ENCODE measurements at regions not wholly inside any gene's neighbourhood (a gene's known extent, or its start where the extent isn't known, plus 50 kb on each side); places are given as distances from the start of the nearest gene placed in this dataset.

- no peaks in the 10 kb centered on the region for H3K27me3 ChIP-seq
These were observed 264.3 kb downstream of the RPS24 start for GRCh38 chr10:78297997-78298396.

DNA sequence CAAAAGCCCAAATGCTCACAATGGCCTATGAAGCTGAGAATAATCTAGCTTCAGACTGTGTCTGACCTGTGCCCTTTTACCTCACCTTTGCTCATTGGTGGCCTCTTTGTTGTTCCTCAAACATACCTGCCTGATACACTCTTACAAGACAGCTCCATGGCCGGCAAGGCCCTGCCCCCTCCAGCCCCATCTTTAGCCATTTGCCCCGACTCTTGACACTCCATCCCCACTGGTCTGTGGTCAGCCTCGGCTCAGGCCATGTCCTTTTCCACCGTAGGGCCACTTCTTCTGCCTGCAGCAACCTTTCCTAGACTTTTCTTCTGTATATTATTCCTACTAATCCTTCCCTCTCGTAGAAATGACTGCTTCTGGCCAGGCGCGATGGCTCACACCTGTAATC is 265.2 kb downstream of the RPS24 start:
- Histone ChIP-seq H3K36me3 (no peaks in the 10 kb centered on the region), H3K27ac (no peak overlapping the region), H3K4me3 (no peak overlapping the region), H3K9me3 (no peaks in the 10 kb centered on the region), H3K4me1 (peaks cover 18 to 33% of the 10 kb centered on the region in 2 donors), H3K27me3 (no peaks in the 10 kb centered on the region)
- ATAC-seq (no peak), DNase-seq (no peak)
- TF ChIP-seq POLR2A (IDR thresholded peaks at IDR 0.05) (no peak), CTCF (IDR thresholded peaks at IDR 0.05 in 4 of 5, conservative IDR thresholded peaks at IDR 0.05 in 1 of 5) (no peak)
- intact Hi-C loops (cut with DNase I; ENCODE audit: low total_unique reads) = no loop called here
- in situ Hi-C loops (cut with MboI; ENCODE audit: low sequenced_read_pairs in 4 of 4) = no loop called here

More at GRCh38 chr10:78297997-78298396, 264.3 kb downstream of the RPS24 start:
- Histone ChIP-seq H3K27ac (no peak overlapping the region), H3K4me3 (no peak overlapping the region), H3K9me3 (no peaks in the 10 kb centered on the region), H3K4me1 (peaks cover 26 to 37% of the 10 kb centered on the region in 2 donors), H3K36me3 (no peaks in the 10 kb centered on the region)
- no peak for TF ChIP-seq POLR2A (IDR thresholded peaks at IDR 0.05)
- no peak for TF ChIP-seq CTCF (IDR thresholded peaks at IDR 0.05 in 4 of 5, conservative IDR thresholded peaks at IDR 0.05 in 1 of 5)
- DNase-seq (no peak), ATAC-seq (no peak)
- intact Hi-C loops (cut with DNase I; ENCODE audit: low total_unique reads) = no loop called here
- in situ Hi-C loops (cut with MboI; ENCODE audit: low sequenced_read_pairs in 4 of 4) = no loop called here

GRCh38 chr10:78299851-78300468 is 266.3 kb downstream of the RPS24 start:
- in situ Hi-C loops (cut with MboI; ENCODE audit: low sequenced_read_pairs in 4 of 4) (loop anchor here in 3 of 4 donors (10.0 to 25.0 kb wide), 3 partner anchors 238 to 895 kb away; partner anchors contain the start of genes POLR3A (in 2 of the 3) and RPS24 (in 2 of the 3)), intact Hi-C loops (cut with DNase I; ENCODE audit: low total_unique reads) (loop anchor here (5.0 kb wide), 3 partner anchors 68 to 268 kb away; partner anchors contain the start of gene RPS24)
- no peaks in the 10 kb centered on the region for H3K27me3 ChIP-seq
- DNase-seq (peak; percentile 32 to 33), ATAC-seq (no peak)
- TF ChIP-seq CTCF (IDR thresholded peaks at IDR 0.05 in 4 of 5, conservative IDR thresholded peaks at IDR 0.05 in 1 of 5) (no peak), POLR2A (IDR thresholded peaks at IDR 0.05) (no peak)
- H3K9me3 ChIP-seq = no peaks in the 10 kb centered on the region
- no peaks in the 10 kb centered on the region for H3K36me3 ChIP-seq
- no peak overlapping the region for H3K4me3 ChIP-seq
- peak overlapping the region in 1 of 4 donors; percentile 6 for H3K27ac ChIP-seq
- peaks cover 13 to 22% of the 10 kb centered on the region in 2 donors for H3K4me1 ChIP-seq

GRCh38 chr10:78300526-78300925 is 266.9 kb downstream of the RPS24 start:
- intact Hi-C loops (cut with DNase I; ENCODE audit: low total_unique reads) (loop anchor here (5.0 kb wide), 3 partner anchors 68 to 268 kb away; partner anchors contain the start of gene RPS24), in situ Hi-C loops (cut with MboI; ENCODE audit: low sequenced_read_pairs in 4 of 4) (loop anchor here in 3 of 4 donors (10.0 to 25.0 kb wide), 3 partner anchors 238 to 894 kb away; partner anchors contain the start of genes POLR3A (in 2 of the 3) and RPS24 (in 2 of the 3))
- H3K36me3 ChIP-seq = no peaks in the 10 kb centered on the region
- H3K27me3 ChIP-seq = no peaks in the 10 kb centered on the region
- H3K4me1 ChIP-seq = peaks cover 13 to 20% of the 10 kb centered on the region in 2 donors
- TF ChIP-seq POLR2A (IDR thresholded peaks at IDR 0.05) (no peak), CTCF (IDR thresholded peaks at IDR 0.05 in 4 of 5, conservative IDR thresholded peaks at IDR 0.05 in 1 of 5) (no peak)
- no peak overlapping the region for H3K4me3 ChIP-seq
- DNase-seq = no peak
- no peak for ATAC-seq
- H3K27ac ChIP-seq = no peak overlapping the region
- H3K9me3 ChIP-seq = no peaks in the 10 kb centered on the region

All from gastrocnemius medialis (tissue), 4 donors.